DOHH2 (cell line): ENCODE measurements at regions not wholly inside any gene's neighbourhood (a gene's known extent, or its start where the extent isn't known, plus 50 kb on each side); places are given as distances from the start of the nearest gene placed in this dataset.

Experiments used
- CTCF ChIP-seq: fragments of 200-600 bp; sonication (generic); IDR thresholded peaks from one replicate; pipeline ENCODE4 v1.5.1; 2014; ENCODE audit warnings: antibody characterized with exemption, mild to moderate bottlenecking, low read depth, low read length; ENCODE audit not compliant: poor library complexity, severe bottlenecking
- EZH2phosphoT487 ChIP-seq: fragments of 200-600 bp; sonication (generic); IDR thresholded peaks from 2 replicates; pipeline ENCODE4 v1.6.1; 2017; ENCODE audit warnings: borderline replicate concordance, mild to moderate bottlenecking, antibody characterized with exemption, low read length, moderate library complexity, mixed read lengths

DNA sequence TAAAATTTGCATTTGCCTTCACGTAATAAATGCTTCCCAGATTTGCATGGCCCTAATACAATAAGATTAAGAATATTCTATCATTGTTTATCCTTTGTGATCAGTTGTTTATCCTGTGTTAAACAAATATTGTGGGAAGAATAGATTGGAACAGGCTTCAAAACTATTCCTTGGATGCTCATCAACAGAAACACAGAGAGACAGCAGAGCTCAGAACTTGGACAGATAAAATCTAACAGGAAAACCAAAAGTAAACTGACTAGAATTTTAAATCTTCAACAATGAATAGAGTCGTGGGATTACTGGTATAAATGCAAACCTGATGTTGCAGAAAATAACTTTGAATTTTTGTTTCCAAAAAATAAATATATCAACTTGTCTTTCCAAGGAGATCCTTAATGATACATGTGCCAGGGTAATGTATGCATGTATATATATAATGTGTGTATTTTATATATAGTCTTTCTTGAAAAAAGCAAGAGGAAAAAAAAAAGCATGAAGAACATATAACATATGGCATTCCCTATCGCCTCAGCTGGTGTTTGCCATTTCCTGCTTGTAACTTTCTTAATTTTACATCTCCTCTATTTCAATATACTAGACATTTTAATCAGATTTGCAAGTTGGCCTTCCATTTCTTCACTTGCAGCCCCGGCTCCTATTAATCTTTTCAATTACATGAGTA, 59.9 kb upstream of the TANK start:
- TF ChIP-seq CTCF (no peak), EZH2phosphoT487 (no peak)
